ENCODE measurements at regions not wholly inside any gene's neighbourhood (a gene's known extent, or its start where the extent isn't known, plus 50 kb on each side); places are given as distances from the start of the nearest gene placed in this dataset.

DNA sequence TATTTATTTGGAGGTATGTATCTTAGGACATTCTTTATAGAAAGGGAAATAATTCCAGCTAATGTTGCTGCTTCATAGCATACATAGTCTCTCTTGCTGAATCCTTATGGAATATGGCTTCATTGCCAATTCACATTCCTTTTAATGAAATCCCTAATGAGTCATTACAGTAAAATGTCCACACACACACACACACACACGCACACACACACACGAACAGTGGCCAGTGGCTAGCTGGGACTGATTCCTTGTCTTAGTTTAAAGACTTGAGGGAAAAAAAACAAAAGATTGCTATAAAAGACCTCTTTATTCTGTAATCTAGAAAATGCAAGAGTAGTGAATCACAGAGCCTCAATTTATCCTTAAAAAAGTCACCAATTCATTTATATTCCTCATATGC is 301.6 kb downstream of the SLITRK6 start:
- DNase-seq: peak; percentile 85
- Histone ChIP-seq H3K4me3 (no peak overlapping the region), H3K9me3 (no peaks in the 10 kb centered on the region; the same call in 1 of the 2 replicates), H3K27me3 (no peaks in the 10 kb centered on the region), H3K36me3 (no peaks in the 10 kb centered on the region)

DNA sequence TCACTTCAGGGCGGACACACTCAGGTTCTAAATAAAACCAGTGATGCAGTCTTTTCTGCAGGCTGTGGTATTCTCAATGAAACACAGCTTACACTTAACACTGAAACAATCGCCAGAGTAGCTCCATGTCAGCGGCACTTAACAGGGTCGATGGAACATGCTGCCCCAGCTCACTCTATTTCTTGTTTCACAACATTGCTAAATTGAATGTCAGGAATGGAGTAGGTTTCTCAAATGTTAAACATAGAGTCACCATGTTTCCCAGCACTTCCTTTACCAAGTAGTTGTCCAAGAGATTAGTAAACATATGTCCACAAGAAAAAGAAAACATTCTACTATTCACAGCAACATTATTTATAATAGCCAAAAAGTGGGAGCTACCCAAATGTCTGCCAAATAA is 306.9 kb downstream of the SLITRK6 start:
- Histone ChIP-seq H3K36me3 (no peaks in the 10 kb centered on the region), H3K4me3 (no peak overlapping the region), H3K9me3 (no peaks in the 10 kb centered on the region; the same call in 1 of the 2 replicates), H3K27me3 (no peaks in the 10 kb centered on the region)
- no peak for DNase-seq

DNA sequence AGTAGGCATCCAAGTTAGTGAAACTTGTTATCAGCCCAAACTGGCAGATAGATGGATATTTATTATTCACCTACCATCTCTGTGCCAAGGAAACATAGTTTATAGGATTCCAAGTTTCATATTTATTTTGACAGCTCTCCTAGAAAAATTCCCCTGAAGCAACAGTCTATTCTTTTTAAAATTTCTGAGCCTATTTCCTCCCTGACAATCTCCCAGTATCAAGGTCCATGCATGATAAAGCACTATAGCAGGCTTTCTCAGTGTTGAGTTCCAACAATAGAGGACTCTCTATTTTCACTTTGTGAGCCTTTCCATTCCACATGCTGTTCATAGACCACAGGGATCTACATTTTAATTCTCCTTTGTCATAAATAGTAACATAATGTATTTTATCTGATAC is 312.6 kb downstream of the SLITRK6 start:
- DNase-seq: no peak
- Histone ChIP-seq H3K36me3 (no peaks in the 10 kb centered on the region), H3K4me3 (no peak overlapping the region), H3K9me3 (no peaks in the 10 kb centered on the region), H3K27me3 (no peaks in the 10 kb centered on the region)

DNA sequence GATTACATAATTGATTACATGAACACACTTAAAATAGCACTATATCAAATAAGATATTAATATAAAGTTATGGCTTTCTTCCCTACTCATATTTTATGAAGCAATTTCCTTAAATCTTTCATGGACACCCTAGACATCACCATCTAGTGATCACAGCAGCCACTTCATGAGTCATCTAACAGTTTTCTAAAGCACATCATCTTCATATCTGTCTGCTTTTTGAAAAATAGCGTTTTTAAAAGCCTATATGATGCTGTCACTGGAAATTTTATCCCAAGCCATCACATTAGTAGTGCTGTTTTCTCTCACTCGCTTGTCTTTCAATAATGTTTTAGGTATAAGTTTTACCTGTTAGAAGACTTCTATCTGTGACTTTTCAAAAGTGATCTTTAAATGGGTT is 326.1 kb downstream of the SLITRK6 start:
- Histone ChIP-seq H3K4me3 (no peak overlapping the region), H3K36me3 (no peaks in the 10 kb centered on the region), H3K27me3 (no peaks in the 10 kb centered on the region), H3K9me3 (no peaks in the 10 kb centered on the region)
- no peak for DNase-seq

DNA sequence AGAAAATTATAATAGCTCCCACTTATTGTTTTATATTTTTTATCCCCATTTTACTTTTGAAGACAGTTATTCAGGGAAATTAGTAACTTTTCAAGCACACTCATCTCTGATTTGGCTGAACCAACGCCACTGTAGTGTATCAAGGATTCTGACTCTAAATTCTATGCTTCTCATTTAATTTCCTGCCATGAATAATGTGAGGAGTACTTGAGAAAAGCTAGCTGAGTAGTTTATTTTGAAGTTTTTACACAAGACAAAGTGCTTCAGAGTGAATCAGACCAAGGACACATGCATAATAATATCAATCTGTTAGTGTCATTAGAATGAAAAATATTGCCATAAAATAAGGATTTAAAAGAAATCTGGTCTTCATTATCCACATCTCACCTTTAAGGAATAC is 329.9 kb downstream of the SLITRK6 start:
- H3K36me3 ChIP-seq: no peaks in the 10 kb centered on the region
- DNase-seq: no peak
- no peaks in the 10 kb centered on the region for H3K27me3 ChIP-seq
- no peak overlapping the region for H3K4me3 ChIP-seq
- no peaks in the 10 kb centered on the region for H3K9me3 ChIP-seq

DNA sequence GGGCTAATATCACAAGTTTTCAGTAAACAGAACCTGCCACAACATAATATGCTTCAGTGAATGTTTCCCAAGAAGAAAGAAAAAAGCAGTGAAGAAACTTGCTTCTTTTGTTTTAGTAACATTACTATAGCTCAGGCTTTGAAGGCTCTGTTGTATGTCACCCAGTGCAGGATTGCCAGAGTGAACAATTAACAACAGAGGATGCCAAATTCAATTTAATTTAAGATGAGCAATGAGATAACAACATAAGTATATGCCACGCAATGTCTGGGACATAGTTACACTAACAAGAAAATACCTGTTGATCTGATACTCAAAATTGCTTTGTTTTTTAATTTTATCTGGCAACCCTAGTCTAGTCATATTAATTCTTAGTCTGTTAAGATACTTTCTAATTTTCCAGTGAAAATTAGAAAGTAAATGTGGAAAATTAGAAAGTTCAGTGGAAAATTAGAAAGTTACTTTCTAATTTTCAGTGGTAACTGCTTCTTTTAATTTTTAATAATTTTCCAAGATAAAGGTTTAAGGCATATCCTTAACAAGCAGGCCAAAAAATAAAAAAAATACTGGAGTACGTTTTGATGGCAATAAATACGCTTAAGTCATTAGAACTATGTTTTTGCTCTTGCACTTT is 336.3 kb downstream of the SLITRK6 start:
- H3K4me3 ChIP-seq: no peak overlapping the region
- H3K27me3 ChIP-seq: no peaks in the 10 kb centered on the region
- no peaks in the 10 kb centered on the region for H3K9me3 ChIP-seq
- H3K36me3 ChIP-seq: no peaks in the 10 kb centered on the region
- DNase-seq: no peak

DNA sequence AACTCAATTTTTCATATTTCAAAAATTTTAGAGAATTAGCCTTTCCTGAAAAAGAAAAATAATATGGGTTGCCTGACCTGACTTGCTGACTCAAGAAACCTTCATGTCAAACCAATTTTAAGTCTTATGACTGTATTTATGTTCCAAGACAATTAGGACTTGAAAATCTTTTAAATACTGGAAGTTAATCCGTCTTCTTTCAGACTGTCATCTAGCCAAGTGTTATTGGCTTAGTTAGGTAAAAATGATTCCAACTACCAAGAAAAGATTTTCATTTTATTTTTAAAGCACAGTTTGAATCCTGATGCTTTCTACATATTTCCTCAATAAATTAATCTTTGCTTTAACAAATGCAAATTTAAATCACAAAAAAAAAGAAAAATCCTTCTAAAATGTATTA is 337.6 kb downstream of the SLITRK6 start:
- DNase-seq: no peak
- Histone ChIP-seq H3K36me3 (no peaks in the 10 kb centered on the region), H3K27me3 (no peaks in the 10 kb centered on the region), H3K9me3 (peaks cover 5% of the 10 kb centered on the region; the same call in 1 of the 2 replicates), H3K4me3 (no peak overlapping the region)

DNA sequence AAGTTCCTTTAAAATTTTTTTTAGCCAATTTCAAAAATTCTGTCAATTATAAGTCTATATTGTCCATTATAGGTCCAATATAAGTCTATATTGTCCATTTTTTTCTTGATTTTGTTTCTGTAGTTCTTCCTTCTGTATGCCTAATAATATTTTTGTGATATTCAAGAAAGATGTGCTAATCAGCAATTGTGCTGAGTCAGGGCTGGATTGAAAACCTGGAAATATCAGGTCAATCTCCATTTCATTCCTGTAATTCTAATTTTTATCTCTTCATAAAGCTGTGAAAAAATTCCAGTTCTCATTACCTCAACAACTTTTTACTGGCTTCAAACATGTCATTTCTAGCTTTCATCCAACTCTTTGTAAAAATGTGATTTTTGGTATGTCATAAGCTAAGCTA is 353.7 kb downstream of the SLITRK6 start:
- H3K36me3 ChIP-seq: no peaks in the 10 kb centered on the region

DNA sequence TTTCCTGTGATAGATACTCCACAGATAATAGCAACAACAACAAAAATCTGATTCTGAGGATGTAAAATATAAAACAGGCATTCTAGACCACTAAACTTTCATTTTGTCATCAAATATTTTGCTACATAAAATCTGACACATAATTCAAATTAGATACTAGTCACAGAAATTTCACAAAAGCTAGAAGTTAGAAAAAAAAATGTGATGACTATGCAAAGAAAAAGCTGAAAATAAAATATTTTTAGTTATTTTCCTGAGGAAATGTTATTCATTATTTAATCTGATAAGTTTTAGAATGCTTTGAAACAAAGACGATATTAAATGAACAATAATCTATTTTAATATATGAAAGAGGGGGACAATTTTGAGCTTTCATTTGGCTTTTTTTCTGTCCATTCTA is 357.2 kb downstream of the SLITRK6 start:
- no peaks in the 10 kb centered on the region for H3K9me3 ChIP-seq
- no peak overlapping the region for H3K4me3 ChIP-seq
- no peaks in the 10 kb centered on the region for H3K27me3 ChIP-seq
- DNase-seq: no peak
- H3K36me3 ChIP-seq: no peaks in the 10 kb centered on the region

More for the DNA sequence above, 353.7 kb downstream of the SLITRK6 start:
- Histone ChIP-seq H3K9me3 (no peaks in the 10 kb centered on the region), H3K27me3 (no peaks in the 10 kb centered on the region), H3K4me3 (no peak overlapping the region)
- DNase-seq: no peak

DNA sequence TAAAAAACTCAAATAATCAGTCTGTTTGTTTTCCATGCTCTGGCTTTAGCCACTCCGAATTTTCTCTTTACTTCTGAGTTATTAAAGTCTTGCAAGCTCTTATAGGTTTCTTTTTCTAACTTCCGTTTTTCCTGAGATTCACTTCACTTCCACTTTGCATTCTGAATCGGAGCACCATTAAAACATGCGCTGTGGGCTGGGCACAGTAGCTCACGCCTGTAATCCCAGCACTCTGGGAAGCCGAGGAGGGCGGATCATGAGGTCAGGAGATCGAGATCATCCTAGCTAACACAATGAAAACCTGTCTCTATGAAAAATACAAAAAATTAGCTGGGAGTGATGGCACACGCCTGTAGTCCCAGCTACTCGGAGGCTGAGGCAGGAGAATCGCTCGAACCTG is 357.9 kb downstream of the SLITRK6 start:
- H3K36me3 ChIP-seq: no peaks in the 10 kb centered on the region
- DNase-seq: no peak
- no peak overlapping the region for H3K4me3 ChIP-seq
- H3K27me3 ChIP-seq: no peaks in the 10 kb centered on the region
- no peaks in the 10 kb centered on the region for H3K9me3 ChIP-seq

DNA sequence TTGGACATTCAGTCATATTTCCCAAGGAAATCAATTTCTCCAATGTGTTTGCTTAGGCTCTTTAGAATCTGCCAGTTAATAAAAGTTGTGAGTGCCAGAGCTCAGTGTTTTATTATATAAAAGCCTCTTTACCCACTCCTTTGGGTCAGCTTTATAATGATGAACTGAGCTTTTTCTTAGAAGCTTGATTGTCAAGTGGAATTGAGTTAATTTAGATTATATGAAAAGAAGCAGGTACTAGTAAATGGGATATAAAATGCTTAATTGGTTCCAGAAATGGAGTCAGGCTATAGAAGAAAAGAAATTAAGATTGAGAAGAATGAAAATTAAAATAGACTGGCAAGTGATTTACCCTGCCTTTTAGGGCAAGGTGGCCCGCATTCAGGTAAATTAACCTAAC is 363.2 kb downstream of the SLITRK6 start:
- no peaks in the 10 kb centered on the region for H3K36me3 ChIP-seq
- no peak for DNase-seq
- no peaks in the 10 kb centered on the region for H3K27me3 ChIP-seq
- no peaks in the 10 kb centered on the region; the same call in 1 of the 2 replicates for H3K9me3 ChIP-seq
- H3K4me3 ChIP-seq: no peak overlapping the region

DNA sequence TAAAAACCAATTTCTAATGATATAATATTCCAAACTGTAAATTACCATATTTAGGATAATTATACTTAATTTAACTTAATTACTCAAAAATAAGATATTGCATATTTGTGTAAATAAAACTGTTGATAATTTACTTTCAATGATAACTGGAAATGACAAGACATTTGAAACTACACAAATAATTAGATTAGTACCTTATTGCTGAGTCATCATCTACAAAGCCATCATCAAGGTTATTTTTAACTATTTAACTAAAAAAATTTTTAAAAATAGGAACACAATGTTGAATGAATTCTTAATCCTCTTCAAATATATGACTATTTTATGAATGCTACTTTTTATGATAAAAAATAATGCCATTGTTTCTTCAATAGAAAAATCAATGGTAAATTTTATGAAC is 364.3 kb downstream of the SLITRK6 start:
- Histone ChIP-seq H3K4me3 (no peak overlapping the region), H3K27me3 (no peaks in the 10 kb centered on the region), H3K9me3 (no peaks in the 10 kb centered on the region; the same call in 1 of the 2 replicates), H3K36me3 (no peaks in the 10 kb centered on the region)
- no peak for DNase-seq

DNA sequence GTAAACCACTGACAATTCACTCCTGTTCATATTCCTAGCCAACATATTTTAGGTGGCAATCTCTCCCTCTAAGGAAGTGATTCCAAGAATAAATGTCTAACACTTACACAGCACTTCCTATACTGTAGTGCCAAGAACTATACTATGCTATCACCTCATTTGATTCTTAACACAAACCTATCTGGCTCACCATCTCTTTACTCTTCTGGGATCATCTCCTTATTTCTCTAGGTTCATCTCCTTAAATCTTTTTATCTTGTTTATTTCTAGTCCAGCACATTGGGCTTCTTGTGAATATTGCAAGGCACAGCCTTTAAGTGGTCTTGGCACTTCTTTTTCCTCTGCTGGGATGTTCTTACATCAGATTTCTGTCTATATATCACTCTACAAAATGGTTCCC is 366.3 kb downstream of the SLITRK6 start:
- Histone ChIP-seq H3K27me3 (no peaks in the 10 kb centered on the region), H3K36me3 (no peaks in the 10 kb centered on the region), H3K4me3 (no peak overlapping the region), H3K9me3 (no peaks in the 10 kb centered on the region; the same call in 1 of the 2 replicates)
- DNase-seq: no peak

DNA sequence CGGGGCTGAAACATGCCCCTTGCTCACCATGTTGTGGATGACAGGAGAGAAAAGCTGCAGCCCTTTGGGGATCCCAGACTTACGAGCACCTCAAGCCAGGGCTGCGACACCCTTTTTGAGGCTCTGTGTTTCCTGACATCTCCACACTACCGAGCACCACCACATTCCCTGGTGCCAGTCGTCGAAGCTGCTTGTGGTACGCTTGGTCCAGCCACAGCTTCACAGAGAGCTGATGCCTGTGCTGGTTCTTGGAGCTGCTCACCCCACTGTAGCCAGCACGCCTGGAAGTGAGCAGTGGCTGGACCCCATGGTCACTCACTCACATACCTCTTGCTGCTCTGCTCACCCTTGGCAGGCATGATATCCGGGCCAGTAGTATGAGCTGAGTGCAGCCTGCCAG is 367.5 kb downstream of the SLITRK6 start:
- Histone ChIP-seq H3K36me3 (no peaks in the 10 kb centered on the region), H3K9me3 (no peaks in the 10 kb centered on the region; the same call in 1 of the 2 replicates), H3K4me3 (no peak overlapping the region), H3K27me3 (no peaks in the 10 kb centered on the region)
- DNase-seq: no peak

DNA sequence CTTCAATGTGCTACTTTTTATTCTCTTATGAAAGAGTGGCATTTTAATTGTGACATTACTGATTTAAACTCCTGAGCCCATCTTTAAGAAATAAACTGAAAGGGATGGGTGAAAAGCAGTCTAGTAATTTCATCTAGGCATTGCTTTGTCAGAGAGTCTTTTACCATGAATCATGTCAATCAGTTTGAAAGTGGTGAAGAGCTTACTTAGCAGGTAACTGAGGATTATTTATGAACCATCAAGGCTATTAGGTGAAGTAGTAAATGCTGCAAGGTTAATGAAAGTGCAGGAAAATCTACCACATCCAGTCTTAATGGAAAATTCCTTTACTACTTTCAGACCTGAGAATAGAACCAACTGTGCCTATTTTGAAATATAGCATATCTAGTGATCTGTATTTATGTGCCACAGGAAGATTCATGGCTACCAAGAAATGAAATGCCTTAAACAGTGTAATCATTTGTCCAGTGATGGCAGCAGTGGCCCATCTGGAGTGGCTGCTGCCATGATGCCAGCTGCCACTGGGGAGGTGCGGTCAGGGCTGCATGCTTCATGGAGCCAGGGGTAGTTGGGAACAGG is 368.9 kb downstream of the SLITRK6 start:
- Histone ChIP-seq H3K4me3 (no peak overlapping the region), H3K9me3 (no peaks in the 10 kb centered on the region; the same call in 1 of the 2 replicates), H3K27me3 (no peaks in the 10 kb centered on the region), H3K36me3 (no peaks in the 10 kb centered on the region)
- DNase-seq: no peak

DNA sequence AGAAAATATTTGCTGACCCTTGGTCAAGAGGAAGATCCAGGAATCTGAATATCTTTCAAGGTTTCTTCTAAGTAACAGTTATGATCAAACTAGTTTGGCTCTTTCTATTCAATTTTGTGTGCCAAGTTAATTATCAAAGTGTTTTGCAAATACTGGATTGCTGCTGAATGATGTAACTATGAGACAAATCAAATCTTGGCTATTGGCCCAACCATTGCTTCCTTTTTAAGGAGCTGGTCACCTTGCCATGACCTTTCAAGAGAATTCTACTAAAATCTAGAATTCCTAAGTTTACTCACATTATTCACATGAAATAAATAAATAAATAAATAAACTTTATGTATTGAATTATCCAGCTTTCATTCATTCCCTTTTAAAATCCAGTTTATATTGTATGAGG is 371.8 kb downstream of the SLITRK6 start:
- no peaks in the 10 kb centered on the region for H3K36me3 ChIP-seq
- H3K27me3 ChIP-seq: no peaks in the 10 kb centered on the region
- DNase-seq: no peak
- no peak overlapping the region for H3K4me3 ChIP-seq
- no peaks in the 10 kb centered on the region; the same call in 1 of the 2 replicates for H3K9me3 ChIP-seq

DNA sequence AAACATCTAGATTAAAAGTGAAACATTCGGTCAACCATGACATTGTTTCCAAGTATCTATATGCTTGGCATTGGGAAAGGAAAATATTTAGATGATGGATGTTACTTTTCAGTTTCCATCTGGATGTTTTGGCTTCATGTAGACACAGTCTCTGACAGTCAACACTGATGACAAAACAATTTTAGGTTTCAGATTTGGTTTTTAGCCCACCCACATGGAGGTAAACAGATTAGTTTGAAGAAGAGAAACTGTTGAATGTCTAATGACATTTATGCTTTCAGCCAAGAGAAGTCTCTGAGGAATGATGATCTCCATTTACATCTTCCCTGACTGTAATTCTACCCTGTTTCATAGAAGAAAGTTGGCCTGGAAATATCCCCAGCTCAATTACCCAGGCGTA is 379.1 kb downstream of the SLITRK6 start:
- Histone ChIP-seq H3K27me3 (no peaks in the 10 kb centered on the region), H3K36me3 (no peaks in the 10 kb centered on the region), H3K4me3 (no peak overlapping the region), H3K9me3 (no peaks in the 10 kb centered on the region)
- no peak for DNase-seq

DNA sequence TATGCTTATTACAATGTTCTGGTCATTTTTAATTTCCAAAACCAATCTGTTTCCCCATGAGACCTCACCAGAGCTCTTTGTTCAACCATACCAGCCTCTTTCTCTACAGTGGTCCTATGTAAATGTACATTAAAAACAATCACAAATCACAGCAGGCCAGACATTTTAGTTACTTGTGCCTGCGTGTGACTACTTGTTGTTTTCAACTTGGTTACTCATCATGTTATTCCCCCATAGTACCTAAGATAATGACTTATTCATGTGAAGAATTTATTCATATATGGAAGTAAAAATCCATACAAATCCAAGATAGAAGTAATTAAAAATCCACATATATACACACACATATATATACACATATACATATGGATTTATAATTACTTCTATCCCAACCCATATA is 379.6 kb downstream of the SLITRK6 start:
- H3K36me3 ChIP-seq: no peaks in the 10 kb centered on the region
- H3K9me3 ChIP-seq: no peaks in the 10 kb centered on the region
- no peak for DNase-seq
- H3K4me3 ChIP-seq: no peak overlapping the region
- no peaks in the 10 kb centered on the region for H3K27me3 ChIP-seq
